OCI-LY3 (cell line): ENCODE measurements at regions not wholly inside any gene's neighbourhood (a gene's known extent, or its start where the extent isn't known, plus 50 kb on each side); places are given as distances from the start of the nearest gene placed in this dataset.

Experiments
- H2AFZ ChIP-seq: fragments of 200-600, 300-600 bp; shearing (Covaris generic); 2 replicates; pipeline ENCODE4 v1.6.0; 2014; ENCODE audit warnings: antibody characterized with exemption, low read depth, low read length
- H3K27ac ChIP-seq: fragments of 200-600, 300-600 bp; sonication (generic); 2 replicates; pipeline ENCODE4 v1.5.1; 2014; ENCODE audit warnings: mild to moderate bottlenecking, low read length, moderate library complexity, mixed read lengths
- H3K27me3 ChIP-seq: fragments of 200-600, 300-600 bp; sonication (generic); 2 replicates; pipeline ENCODE4 v1.6.1; 2014; ENCODE audit warnings: low read depth, low read length, mixed read lengths
- H3K36me3 ChIP-seq: fragments of 200-600, 300-600 bp; sonication (generic); replicated peaks from 2 replicates; pipeline ENCODE3; 2014; ENCODE audit warnings: low read depth, low read length, mixed read lengths
- H3K4me1 ChIP-seq: fragments of 300-600, 200-600 bp; sonication (generic); 2 replicates; pipeline ENCODE4 v1.6.1; 2014; ENCODE audit warnings: low read length, mixed read lengths
- H3K4me2 ChIP-seq: fragments of 200-600, 300-600 bp; sonication (generic); 2 replicates; pipeline ENCODE4 v1.6.1; 2014; ENCODE audit warnings: low read length, mixed read lengths
- H3K4me3 ChIP-seq: fragments of 300-600, 200-600 bp; sonication (generic); 2 replicates; pipeline ENCODE4 v1.5.1; 2014; ENCODE audit warnings: antibody characterized with exemption, mild to moderate bottlenecking, low read length, moderate library complexity
- H3K79me2 ChIP-seq: fragments of 300-600, 200-600 bp; shearing (Covaris generic); 2 replicates; pipeline ENCODE4 v1.6.1; 2014; ENCODE audit warnings: mild to moderate bottlenecking, low read length, mixed read lengths
- H3K9ac ChIP-seq: fragments of 300-600, 200-600 bp; shearing (Covaris generic); 2 replicates; pipeline ENCODE4 v1.6.0; 2014; ENCODE audit warnings: mild to moderate bottlenecking, low read length, moderate library complexity
- H3K9me3 ChIP-seq: fragments of 200-600, 300-600 bp; shearing (Covaris generic); 2 replicates; pipeline ENCODE4 v1.6.1; 2014; ENCODE audit warnings: low read length, mixed read lengths; ENCODE audit not compliant: insufficient read depth
- H4K20me1 ChIP-seq: fragments of 200-600, 300-600 bp; sonication (generic); 2 replicates; pipeline ENCODE4 v1.6.1; 2016; ENCODE audit warnings: low read length, mixed read lengths; ENCODE audit not compliant: insufficient read depth
- CTCF ChIP-seq: fragments of 200-600, 300-600 bp; sonication (generic); IDR thresholded peaks from 2 replicates; pipeline ENCODE4 v1.5.1; 2014; ENCODE audit warnings: antibody characterized with exemption, low read length, low read depth
- EZH2phosphoT487 ChIP-seq: fragments of 200-600 bp; shearing (Covaris generic); IDR thresholded peaks from 2 replicates; pipeline ENCODE4 v1.6.1; 2018; ENCODE audit warnings: antibody characterized with exemption, mixed run types, low read depth

- Histone ChIP-seq H3K9me3 (no peaks in the 10 kb centered on the region), H3K4me1 (no peaks in the 10 kb centered on the region), H3K27ac (no peak overlapping the region), H3K9ac (no peak overlapping the region), H4K20me1 (no peaks in the 10 kb centered on the region), H3K36me3 (no peaks in the 10 kb centered on the region), H3K4me2 (no peak overlapping the region), H3K4me3 (no peak overlapping the region), H2AFZ (no peak overlapping the region), H3K27me3 (no peaks in the 10 kb centered on the region), H3K79me2 (no peaks in the 10 kb centered on the region)
- TF ChIP-seq CTCF (no peak), EZH2phosphoT487 (no peak)
Observed at GRCh38 chr6:15102241-15102640, 143.6 kb upstream of the JARID2 start.

- Histone ChIP-seq H3K9me3 (no peaks in the 10 kb centered on the region), H3K9ac (no peak overlapping the region), H4K20me1 (no peaks in the 10 kb centered on the region), H3K79me2 (no peaks in the 10 kb centered on the region), H3K36me3 (no peaks in the 10 kb centered on the region), H3K4me3 (no peak overlapping the region), H3K27ac (no peak overlapping the region), H3K4me1 (no peaks in the 10 kb centered on the region), H3K27me3 (no peaks in the 10 kb centered on the region), H3K4me2 (no peak overlapping the region), H2AFZ (no peak overlapping the region)
- TF ChIP-seq CTCF (no peak), EZH2phosphoT487 (no peak)
Observed at GRCh38 chr6:15106958-15107643, 138.8 kb upstream of the JARID2 start.

GRCh38 chr6:15107644-15108382 lies 138.1 kb upstream of the JARID2 start:
- H3K9ac ChIP-seq, result no peak overlapping the region
- H3K4me2 ChIP-seq, result no peak overlapping the region
- H3K79me2 ChIP-seq, result no peaks in the 10 kb centered on the region
- no peaks in the 10 kb centered on the region for H4K20me1 ChIP-seq
- no peaks in the 10 kb centered on the region for H3K9me3 ChIP-seq
- TF ChIP-seq EZH2phosphoT487 (no peak), CTCF (no peak)
- H3K27me3 ChIP-seq, result no peaks in the 10 kb centered on the region
- no peak overlapping the region for H2AFZ ChIP-seq
- H3K36me3 ChIP-seq, result no peaks in the 10 kb centered on the region
- H3K27ac ChIP-seq, result no peak overlapping the region
- no peak overlapping the region for H3K4me3 ChIP-seq
- H3K4me1 ChIP-seq, result no peaks in the 10 kb centered on the region

GRCh38 chr6:15108383-15108715 lies 137.5 kb upstream of the JARID2 start:
- no peaks in the 10 kb centered on the region for H3K9me3 ChIP-seq
- H3K79me2 ChIP-seq, result no peaks in the 10 kb centered on the region
- H3K4me2 ChIP-seq, result no peak overlapping the region
- H4K20me1 ChIP-seq, result no peaks in the 10 kb centered on the region
- H3K27me3 ChIP-seq, result no peaks in the 10 kb centered on the region
- no peaks in the 10 kb centered on the region for H3K4me1 ChIP-seq
- no peak overlapping the region for H3K27ac ChIP-seq
- H3K4me3 ChIP-seq, result no peak overlapping the region
- H2AFZ ChIP-seq, result no peak overlapping the region
- H3K36me3 ChIP-seq, result no peaks in the 10 kb centered on the region
- no peak overlapping the region for H3K9ac ChIP-seq
- TF ChIP-seq CTCF, result no peak
